ENCODE measurements at regions not wholly inside any gene's neighbourhood (a gene's known extent, or its start where the extent isn't known, plus 50 kb on each side); places are given as distances from the start of the nearest gene placed in this dataset.
"Not testable (repeated sequence)": the region's sequence is repeated elsewhere in the genome, so short reads cannot be mapped to it uniquely, and the experiment has no call there.

DNA sequence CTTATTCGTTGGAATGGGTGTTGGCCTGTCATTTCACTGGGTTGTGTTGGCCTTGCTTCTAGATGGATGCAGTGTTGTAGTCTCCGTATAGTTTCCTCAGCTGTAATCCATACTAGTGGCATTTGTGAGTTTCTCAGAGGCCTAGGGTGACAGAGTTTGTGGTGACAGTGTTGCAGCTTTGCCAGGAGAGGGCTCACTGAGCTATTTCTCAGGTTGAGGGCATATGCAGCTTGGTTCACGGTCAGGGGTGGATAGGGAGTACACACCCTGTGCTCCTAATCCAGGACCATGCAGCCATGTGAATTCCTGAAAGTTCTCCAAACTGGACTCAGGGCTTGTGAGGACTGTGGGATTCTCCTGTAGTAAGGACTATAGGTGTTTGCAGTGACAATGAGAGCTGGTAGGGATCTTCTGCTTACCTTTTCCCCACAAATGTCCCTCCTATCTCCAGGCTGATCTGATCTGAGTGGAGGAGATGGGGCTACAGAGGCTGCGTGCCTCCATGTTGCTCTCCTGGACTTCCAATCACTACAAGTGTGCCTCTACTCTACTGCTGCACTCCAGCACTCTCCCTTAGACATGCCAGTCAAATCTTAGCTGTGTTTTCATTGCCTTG, 229.0 kb downstream of the STK31 start:
- DNase-seq: peak; percentile 17

DNA sequence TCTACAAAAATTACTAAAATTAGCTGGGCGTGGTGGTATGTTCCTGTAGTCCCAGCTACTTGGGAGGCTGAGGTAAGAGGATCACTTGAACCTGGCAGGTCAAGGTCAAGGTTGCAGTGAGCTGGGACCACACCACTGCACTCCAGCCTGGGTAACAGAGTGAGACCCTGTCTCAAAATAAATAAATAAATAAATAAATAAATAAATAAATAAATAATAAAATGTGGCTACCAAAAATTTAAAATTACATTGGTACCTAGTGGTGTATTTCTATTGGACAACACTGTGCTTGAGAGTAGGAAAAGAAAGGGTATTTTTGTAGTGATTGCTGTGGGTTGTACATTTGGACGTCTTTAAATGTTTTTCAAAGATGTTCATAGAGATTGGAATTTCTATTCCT, 229.7 kb downstream of the STK31 start:
- not testable (repeated sequence) for DNase-seq

DNA sequence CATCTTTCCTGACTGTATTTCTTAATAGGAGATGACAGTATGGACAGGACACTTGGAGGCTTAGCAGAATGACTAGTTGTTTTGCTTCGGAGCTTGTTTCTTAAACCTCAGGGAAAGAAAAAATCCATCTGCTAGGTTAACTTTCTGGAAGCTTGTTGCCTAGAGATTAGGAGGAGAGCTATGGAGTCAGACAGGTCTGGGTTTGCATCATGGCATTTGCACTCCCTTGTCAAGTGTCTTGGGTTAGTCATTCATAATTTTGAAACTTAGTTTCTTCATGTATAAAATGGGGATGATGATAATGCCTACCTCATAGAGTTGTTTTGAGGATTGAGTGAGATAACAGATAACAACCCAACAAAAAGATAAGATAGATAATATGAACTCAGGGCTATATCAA, 231.5 kb downstream of the STK31 start:
- no peak for DNase-seq

DNA sequence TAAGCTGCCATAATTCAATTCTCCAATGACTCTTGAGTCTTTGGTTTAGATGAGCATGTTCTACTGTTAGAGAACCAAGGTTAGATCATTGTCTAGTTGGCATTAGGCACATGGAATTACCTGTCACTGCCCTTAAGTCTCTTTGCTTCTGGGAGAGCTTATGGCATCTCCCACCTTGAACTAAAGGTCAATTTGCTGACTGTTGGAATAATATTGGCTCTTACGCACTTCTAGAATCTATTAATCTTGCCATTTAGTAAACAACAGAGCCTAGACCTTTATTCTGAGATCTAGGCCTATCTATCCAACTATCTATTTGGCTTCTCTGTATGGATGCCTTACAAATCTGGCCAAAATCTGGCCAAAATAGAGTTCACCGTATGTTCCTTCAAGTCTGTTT, 232.0 kb downstream of the STK31 start:
- DNase-seq: no peak

DNA sequence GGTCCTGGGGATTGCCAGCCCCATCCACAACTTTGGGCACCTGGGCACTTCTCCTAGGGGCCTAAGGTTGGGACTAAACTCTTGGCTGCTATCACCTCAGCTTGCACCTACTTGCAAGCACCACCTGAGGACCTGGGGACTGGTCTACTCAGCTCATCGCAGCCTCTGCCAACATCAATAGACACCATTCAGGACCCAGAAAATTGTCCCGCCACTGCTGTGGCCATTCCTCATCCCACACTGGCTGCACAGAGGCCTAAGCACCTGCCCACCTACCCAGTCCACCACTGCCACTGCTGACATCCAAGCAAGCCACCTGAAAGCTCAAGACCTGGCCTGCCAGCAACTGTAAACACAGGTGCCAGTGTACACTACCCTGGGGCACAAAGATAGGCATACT, 234.1 kb downstream of the STK31 start:
- DNase-seq: no peak

DNA sequence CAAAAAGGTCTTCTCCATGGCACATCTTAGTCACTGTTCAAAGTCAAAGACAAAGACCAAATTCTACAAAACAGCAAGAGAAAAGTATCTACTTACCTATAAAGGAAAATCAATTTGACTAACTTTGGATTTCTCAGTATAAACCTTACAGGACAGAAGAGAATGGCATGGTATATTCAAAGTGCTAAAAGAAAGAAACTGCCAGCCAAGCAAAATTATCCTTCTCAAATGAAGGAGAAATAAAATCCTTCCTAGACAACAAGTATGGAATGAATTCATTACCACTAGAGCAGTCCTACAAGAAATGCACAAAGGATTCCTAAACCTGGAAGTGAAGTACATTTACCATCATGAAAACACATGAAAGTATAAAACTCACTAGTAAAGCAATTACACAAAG, 235.5 kb downstream of the STK31 start:
- DNase-seq: no peak

DNA sequence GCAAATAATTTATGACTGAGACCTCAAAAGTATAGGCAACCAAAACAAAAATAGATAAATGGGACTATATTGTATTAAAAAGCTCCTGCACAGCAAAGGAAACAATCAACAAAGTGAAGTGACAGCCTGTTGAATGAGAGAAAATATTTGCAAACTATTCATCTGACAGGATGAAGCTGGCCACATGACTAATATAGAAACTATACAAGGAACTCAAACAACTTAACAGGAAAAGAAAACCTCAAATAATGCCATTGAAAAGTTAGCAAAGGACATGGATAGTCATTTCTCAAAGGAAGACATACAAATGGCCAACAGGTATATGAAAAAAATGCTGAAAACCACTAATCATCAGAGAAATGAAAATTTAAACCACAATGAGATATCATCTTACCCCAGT, 245.1 kb downstream of the STK31 start:
- DNase-seq: no peak

DNA sequence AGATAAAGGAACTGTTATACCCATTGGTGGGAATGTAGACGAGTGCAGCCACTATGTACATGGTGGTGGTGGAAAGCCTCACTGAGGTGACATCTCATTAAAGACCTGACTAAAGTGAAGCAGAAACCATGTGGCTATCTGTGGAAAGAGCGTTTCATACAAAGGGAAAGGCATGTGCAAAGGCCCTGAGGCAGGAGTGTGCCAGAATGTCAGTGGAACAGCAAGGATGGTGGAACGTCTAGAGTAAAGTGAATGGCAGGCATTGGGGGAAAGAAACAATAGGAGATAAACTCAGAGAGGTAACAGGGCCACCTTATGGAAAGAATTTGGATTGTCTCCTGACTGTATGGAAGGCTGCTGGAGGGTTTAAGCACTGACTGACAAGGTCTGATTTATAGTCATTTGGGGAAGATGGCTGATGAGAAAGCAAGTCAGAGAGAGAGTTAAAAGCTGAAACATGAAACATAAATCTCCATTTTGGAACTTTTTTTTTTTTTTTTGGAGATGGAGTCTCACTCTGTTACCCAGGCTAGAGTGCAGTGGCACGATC, 245.7 kb downstream of the STK31 start:
- DNase-seq: no peak

DNA sequence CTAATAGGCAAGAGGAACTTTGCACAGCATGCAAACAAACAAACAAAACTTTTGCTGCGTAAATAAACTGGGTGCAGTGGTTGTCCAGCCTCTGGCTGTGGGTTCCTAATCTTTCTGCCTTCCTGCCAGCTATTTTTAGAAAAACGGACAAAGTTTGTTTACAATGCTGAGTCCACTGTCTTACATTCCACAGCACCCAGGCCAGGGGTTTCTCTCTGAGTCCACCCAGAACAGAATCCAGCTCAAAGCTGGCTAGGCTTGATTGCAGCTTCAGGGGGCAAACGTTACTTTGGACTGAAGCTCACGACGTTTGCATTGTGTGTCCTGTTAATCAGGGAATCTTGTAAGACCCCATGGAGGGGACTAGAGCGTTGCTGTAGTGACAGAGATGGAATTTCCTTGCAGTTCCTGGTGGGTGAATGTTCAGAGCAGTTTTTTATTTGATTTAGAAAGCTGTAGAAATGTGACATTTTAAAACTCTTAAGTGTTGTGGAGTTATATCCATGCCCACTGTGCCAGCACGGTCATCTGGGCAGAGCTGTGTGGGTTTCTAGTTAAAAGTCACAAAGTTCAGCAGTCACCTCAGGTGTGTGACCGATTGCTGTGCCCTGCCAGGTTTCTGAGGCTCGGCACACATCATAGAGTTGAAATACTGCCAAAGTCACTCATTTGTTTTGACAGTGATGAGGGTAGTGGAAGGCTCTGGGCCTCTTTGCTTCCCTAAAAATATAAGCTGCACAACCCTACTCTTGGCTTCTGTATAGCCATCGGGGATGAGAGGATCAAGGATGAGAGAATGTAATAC, 247.0 kb downstream of the STK31 start:
- DNase-seq: no peak

DNA sequence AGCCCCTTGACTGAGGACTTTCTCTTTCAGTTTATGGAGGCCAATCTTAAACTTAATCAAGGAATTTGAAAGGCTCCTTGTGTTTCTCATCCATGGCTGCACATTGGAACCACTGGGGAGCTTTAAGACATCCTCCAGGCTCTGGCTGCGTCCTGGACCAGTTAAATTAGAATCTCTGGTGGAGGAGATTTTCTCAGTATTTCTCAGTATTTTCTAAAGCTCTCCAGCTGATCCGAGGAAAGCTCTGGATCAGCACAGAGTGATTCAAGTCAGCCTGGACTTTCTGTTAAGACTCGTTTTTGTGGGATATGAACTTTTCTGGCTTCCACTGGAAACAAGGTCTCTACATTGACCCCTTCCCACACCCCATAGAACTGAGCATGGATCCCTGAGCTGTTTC, 249.8 kb downstream of the STK31 start:
- DNase-seq: no peak

DNA sequence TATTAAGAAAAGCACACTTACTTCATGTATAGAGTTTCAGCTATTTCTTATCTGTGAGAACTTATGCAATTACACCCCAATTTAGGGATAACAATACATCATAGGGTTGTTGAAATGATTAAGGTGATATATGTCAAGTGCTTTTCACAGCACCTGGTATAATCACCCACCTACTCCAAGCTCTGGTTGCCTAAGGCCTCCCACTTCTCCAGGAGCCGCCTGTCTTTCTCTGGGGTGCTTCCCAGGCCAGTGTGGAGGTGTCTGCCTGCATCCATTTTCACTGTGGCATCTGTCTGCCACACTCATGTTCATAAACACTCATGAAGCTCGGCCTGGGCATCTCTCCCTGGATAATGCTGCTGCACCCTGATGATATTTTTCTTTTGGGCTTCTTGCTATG, 250.3 kb downstream of the STK31 start:
- no peak for DNase-seq

DNA sequence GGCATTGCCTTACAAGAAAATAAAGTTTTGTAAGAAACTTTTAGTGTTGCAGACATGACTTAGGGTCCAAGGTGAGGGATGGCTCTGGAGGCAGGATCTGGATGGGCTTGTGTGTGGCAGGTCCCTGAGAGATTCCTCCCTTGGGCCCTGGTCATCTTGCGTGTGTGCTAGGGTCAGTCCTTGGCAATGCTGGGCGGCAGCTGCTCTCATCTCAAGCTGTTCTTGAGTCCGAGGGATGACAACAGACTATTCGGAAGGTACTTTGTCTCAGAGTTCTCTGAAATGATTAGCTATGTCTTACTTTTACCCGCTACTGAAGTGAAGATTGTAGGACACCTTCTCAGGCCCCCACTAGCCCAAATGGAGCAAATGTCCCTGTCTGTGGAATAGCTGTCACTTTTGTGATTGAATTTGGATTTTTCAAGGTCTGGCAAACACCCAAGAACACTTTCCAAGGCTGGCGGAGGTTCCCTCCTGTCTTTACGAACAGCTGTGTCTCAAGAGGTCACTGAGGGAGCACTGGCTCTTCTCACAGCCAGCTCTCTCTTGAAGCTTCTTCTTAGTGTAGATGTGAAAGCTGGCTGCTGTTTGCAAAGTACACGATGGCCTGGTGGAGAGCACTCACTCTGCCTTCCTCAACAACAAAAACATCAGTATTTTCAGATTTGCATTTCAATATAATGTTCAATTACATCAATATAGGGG, 253.6 kb downstream of the STK31 start:
- DNase-seq: no peak

DNA sequence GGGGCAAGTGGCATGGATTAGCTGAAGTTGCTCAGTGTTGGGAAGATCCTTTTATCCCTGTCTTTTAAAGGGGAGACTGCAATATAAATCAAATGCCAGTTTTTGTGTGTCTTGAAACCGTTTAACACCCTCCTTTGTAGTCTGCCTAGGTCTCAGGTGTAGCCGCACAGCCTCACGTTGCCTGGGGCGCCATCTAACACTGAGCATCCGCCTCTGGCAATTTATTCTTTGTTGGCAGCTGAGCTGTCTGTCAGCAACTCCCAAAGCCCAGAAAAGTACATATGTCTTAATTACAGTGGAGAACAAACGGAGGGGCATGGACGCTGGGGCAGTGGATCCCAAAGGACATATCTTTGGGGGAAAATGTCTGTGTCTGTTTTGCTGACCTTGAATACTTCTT, 254.7 kb downstream of the STK31 start:
- DNase-seq: no peak

DNA sequence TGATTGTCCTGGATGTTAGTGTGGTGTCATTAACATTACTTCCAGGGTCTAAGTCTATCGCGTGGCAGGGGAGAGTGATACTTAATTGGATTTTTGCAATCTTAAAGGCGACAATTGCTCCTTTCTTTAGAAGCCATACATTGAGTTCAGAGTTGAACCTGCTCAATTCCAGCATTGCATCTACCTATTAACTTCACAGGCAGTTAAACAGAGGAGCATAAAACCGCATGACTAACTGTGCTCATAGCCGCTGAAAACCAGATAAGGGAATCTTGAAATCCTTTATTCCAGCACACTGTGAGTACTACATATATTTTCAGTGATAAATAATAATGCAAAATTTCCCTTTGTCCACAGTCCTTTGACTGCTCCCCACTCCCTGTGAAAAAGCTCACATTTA, 255.3 kb downstream of the STK31 start:
- no peak for DNase-seq

DNA sequence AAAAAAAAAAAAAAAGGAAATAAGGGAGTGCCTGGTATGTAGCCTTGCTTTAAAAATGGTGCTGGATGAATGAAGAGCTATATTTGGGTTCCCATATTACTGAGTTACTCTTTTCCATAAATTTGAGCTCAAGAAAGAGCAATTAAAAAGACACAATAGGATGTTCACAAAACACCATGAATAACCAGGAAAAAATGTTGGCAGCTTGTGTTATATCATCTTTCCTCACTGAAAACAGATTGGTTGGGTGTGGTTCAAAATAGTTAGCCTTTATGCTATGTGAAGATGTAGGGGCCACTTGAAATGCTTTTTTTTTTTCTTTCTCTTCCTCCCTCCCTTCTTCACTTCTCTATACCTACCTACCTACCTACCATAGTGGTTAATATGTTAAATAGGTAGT, 256.9 kb downstream of the STK31 start:
- no peak for DNase-seq

DNA sequence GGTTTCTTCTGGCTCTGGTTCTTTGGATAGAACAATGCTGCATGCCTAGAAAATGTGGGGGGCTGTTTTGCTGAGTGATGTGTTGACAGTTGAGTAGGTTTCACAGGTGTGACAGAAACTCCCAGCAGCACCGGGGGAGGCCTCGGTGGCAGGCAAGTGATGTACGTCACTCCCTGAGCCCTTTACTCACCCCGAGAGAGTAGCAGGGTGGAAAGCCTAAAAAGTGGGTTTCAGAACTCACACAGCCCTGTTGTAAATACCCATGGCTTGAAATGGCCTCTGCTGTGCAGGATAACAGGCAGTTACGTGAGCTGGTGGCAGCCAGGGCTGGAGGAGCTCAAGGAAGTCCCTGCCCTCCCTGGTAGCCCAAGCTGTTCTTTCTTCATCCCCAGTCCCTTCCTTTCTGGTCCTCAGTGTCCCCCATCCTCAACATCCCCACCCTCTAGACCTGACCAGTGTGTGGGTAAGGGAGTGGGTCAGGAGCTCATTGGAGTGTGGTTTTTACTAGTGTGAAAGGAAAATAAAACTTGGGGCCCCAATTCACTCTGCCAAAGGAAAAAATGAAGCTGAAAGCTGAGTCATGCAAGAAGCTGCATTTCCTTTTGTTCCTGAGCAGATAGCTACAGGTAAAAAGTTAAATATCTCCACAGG, 258.1 kb downstream of the STK31 start:
- no peak for DNase-seq

DNA sequence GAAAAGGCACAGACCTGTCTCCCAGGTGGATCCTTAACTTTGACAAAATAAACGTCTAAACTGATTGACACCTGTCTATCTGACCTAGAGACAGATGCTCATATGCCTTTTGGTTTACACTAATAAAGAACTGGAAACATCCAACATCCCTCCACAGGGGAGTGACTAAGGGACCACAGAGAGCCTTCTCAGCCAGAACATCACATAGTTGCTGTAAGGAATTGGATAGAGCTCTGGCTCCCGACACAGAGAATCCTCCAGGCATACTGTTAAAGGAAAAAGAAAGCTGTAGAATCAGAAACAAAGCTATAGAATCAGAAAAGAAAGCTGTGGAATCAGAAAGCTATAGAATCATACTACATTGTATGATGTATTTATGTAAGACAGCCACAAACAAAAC, 258.8 kb downstream of the STK31 start:
- DNase-seq: no peak

DNA sequence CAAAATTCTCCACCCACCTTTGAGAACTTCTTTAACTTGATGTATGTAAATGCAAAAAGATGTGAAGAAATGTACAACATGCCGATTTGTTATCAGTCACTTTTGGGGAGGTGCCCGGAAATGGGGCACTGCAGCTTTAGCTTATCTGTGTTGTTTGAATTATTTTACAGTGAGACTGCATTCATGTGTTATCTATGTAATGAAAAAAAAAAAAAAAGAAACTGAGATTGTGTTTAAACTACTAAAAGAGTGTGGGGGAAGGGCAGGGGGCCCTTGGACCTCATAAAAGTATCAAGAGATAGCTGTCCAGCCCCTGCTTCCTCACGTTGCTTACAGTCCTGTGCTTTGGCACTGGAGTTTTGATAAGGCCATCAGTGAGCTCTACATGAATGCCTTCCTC, 259.4 kb downstream of the STK31 start:
- DNase-seq: no peak

DNA sequence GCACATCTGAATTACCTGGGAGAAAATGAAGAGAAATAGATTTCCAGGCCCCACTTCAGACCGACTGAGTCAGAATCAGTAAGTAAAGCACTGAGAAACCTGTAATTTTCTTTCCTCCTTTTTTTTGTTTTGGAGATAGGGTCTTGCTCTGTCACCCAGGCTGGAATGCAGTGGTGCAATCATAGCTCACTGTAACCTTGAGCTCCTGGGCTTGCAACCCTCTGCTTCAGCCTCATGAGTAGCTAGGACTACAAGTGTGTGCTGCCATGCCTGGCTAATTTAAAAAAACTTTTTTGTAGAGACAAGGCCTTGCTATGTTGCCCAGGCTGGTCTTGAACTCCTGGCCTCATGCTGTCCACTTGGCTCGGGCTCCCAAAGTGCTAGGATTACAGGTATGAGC, 260.2 kb downstream of the STK31 start:
- DNase-seq: no peak

DNA sequence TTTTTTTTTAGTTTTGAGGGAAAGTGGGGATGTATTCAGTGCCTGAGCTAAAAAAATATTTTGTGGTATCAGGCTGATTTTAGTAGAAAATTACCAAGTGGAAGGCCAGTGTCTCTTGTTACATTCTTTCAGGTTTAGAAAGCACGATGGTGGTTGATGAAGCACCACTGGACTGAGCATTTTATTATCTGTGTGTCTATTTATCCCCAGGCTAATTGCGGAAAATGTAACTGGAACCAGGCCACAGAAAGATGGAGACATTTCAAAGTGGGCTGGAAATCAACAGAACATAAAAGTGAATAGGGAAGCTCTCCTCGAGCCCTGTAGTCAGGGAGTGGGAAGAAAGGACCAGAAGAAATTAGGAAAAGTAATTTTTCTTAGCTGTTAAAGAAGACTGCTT, 261.0 kb downstream of the STK31 start:
- no peak for DNase-seq

DNA sequence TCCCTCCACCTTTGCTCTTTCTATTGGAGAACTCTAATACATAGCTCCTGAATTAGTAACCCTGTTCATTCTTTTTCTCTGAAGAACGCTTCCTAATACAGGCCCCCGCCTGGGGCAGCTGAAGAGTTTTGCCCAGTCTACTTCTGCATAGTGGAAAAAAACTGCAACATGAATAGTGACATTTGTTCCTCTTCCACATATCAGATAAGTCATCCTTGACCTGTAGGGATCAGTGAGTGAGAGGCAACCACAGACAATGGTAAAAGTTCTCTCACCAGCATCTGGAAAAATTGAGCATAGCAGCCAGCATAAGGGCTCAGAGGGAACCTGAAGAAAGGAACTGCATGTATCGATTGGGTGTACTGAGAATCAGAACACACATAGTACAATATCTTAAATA, 262.0 kb downstream of the STK31 start:
- DNase-seq: no peak

DNA sequence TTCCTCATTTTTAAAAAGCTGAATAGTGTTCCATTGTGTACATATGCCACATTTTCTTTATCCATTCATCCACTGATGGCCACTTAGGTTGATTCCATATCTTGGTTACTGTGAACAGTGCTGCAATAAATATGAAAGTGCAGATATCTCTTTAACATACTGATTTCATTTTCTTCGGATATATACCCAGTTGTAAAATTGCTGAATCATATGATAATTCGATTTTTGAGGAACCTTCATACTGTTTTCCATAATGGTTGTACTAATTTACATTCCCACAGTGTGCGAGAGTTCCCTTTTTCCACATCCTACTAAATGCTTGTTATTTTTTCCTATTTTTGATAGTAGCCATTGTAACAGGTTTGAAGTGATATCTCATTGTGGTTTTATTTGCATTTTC, 263.2 kb downstream of the STK31 start:
- DNase-seq: no peak

DNA sequence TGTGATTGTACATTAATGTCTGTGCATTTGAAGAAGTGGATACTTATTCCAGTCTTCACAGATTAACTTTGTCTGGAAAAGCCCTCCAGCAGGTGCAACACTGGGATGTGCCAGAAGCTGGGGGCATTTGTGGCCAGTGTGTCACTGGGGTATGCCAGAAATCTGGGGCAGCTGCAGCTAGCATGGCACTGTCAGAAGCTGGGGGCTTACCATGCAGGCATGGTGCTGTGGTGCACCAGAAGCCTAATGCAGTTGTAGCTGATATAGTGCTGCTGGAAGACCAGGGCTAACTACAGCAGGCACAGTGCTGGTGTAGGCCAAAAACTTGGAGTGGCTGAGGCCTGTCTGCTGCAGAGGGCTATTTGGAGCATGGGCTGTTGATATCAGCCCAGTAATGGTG, 270.1 kb downstream of the STK31 start:
- DNase-seq: no peak

DNA sequence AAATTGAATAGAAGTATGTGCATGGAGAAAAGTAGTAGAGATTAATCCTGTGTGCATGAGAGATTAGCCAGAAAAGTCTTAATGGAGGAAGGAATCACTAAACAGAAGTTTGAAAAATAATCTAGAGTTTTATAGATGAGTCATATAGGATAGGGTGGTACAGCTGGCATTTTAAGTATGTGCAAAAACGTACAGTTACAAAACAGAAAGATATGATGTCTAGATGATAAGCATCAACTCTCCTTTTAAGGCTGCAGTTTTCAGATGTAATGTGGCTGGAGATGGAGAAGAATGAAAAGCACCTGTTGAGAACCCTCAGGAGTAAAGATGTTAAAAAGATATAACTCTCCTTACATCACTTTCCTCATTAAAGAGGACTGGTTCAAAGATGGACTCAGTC, 271.3 kb downstream of the STK31 start:
- DNase-seq: no peak
